Stimulated activated naive CD8-positive, alpha-beta T cell treated with anti-CD3 and anti-CD28 coated beads, Interleukin-15, Interleukin-2, amounts not matched to agents 100 ng/mL and 50 ng/mL, for 24 hours (primary cell): ENCODE measurements at regions not wholly inside any gene's neighbourhood (a gene's known extent, or its start where the extent isn't known, plus 50 kb on each side); places are given as distances from the start of the nearest gene placed in this dataset.

Source experiments
- H3K27ac Mint-ChIP-seq: one replicate; pipeline ENCODE4 v1.8.0; 2021; ENCODE audit warnings: mild to moderate bottlenecking, mixed read lengths
- H3K27me3 Mint-ChIP-seq: one replicate; pipeline ENCODE4 v1.8.0; 2021; ENCODE audit warnings: mixed read lengths
- H3K36me3 Mint-ChIP-seq: one replicate; pipeline ENCODE4 v1.8.0; 2021; ENCODE audit warnings: low read depth, mixed read lengths
- H3K4me1 Mint-ChIP-seq: one replicate; pipeline ENCODE4 v1.8.0; 2021; ENCODE audit warnings: low read depth, mixed read lengths
- H3K4me3 Mint-ChIP-seq: one replicate; pipeline ENCODE4 v1.8.0; 2021; ENCODE audit warnings: mild to moderate bottlenecking, mixed read lengths
- H3K9me3 Mint-ChIP-seq: one replicate; pipeline ENCODE4 v1.8.0; 2021; ENCODE audit warnings: mixed read lengths

DNA sequence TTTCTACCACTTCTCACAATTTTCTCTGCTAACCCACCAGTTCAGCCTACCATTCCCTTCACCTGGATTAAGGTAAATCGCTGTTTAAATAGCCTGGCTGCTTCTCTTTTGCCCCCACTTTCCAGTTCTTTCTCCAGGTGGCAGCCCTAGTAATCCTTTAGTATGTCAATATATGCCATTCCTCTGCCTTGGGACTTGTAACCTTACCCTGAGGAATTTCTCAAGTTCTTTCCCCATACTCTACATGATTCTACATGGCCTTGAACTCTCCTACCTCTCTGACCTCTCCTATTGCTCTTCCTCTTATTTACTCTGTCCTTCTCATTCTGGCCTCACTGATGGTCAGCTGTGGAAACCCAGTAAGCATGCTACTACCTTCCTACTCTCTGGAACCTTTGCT lies 546.0 kb downstream of the PLA2G4A start:
- H3K9me3 Mint-ChIP-seq: no peaks in the 10 kb centered on the region
- H3K27ac Mint-ChIP-seq: no peak overlapping the region
- H3K27me3 Mint-ChIP-seq: no peaks in the 10 kb centered on the region
- no peaks in the 10 kb centered on the region for H3K36me3 Mint-ChIP-seq
- H3K4me1 Mint-ChIP-seq: no peaks in the 10 kb centered on the region
- no peak overlapping the region for H3K4me3 Mint-ChIP-seq

DNA sequence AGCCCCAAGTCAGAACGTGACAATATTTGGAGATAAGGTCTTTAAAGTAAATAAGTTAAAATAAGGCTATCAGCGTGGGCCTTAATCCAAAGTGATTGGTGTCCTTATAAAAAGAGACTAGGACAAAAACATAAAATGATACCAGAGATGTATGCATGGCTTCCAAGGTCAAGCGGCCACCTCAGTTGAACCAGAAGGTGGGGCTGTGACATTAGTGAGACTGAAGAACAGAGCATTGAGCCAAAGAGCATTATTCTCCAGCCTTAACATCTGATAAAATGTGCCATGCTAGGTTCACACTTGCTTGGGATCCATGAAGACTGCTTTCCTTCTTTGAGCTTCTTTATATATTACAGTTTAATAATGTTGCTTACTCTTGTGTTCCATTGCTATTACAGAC lies 554.6 kb downstream of the PLA2G4A start:
- Mint-ChIP-seq H3K36me3 (no peaks in the 10 kb centered on the region), H3K4me3 (no peak overlapping the region), H3K27me3 (no peaks in the 10 kb centered on the region), H3K9me3 (peaks cover 4% of the 10 kb centered on the region), H3K4me1 (no peaks in the 10 kb centered on the region), H3K27ac (no peak overlapping the region)

DNA sequence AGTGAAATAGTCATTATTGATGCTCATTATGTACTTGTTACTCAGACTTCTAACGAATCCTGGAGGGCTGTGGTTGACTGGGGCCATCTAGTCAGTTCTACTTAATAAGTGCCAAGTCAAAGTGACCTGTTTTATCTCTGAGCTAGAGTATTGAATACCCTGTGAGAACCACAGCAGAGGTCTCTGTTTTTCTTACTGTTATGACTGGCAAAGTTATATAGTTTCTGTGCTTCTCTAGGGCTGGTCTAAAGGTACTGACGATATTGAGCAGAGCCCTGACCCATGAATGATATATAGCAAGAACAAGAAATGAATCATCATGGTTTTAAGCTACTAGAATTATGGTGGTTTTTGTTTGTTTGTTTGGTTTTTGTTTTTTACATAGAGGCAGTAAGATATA lies 555.8 kb downstream of the PLA2G4A start:
- Mint-ChIP-seq H3K27me3 (no peaks in the 10 kb centered on the region), H3K4me1 (no peaks in the 10 kb centered on the region), H3K9me3 (peaks cover 4% of the 10 kb centered on the region), H3K27ac (no peak overlapping the region), H3K4me3 (no peak overlapping the region), H3K36me3 (no peaks in the 10 kb centered on the region)

DNA sequence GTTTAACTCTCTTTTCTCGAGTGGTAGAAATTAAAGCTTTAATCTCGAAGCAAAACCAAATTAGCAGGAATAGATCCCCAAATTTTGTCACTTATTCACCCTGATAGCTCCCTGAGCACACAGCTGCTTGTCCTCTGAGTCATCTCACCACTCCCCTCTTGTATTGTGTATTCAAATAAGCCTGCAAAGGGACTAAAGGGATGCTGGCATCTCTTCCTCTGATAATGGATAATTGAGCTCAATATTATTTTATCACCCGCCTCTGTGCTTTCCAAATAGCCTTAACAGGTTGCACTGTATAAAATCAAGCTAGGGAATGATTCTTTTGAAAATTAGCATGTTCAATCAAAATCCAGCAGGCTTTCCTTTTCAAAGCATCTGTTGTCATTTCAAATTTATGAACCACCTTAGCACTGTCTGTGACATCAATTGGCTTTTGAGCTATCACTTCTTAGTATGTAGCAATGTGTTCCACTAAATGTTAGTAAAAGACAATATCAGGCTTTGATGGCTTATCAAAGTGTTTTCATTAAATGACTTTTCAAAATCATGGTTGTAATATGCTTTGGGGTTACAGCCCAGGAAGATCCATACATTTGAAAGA lies 561.6 kb downstream of the PLA2G4A start:
- H3K4me3 Mint-ChIP-seq: no peak overlapping the region
- no peaks in the 10 kb centered on the region for H3K27me3 Mint-ChIP-seq
- H3K27ac Mint-ChIP-seq: no peak overlapping the region
- H3K36me3 Mint-ChIP-seq: no peaks in the 10 kb centered on the region
- H3K9me3 Mint-ChIP-seq: no peaks in the 10 kb centered on the region
- H3K4me1 Mint-ChIP-seq: no peaks in the 10 kb centered on the region

DNA sequence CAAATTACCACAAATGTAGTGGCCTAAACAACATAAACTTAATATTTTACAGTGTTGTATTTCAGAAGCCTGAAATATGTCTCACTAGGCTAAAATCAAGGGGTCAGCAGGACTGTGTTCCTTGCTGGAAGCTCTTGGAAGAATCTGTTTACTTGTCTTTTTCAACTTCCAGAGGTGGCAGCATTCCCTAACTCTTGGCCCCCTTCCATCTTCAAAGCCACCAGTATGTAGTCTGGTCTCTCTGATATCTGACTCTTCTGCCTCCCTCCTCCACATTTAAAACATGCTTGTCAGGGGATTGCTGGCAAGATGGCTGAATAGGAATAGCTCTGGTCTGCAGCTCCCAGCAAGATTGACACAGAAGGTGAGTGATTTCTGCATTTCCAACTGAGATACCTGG lies 567.5 kb downstream of the PLA2G4A start:
- H3K4me1 Mint-ChIP-seq: no peaks in the 10 kb centered on the region
- H3K27ac Mint-ChIP-seq: no peak overlapping the region
- H3K9me3 Mint-ChIP-seq: peaks cover 11% of the 10 kb centered on the region
- no peaks in the 10 kb centered on the region for H3K27me3 Mint-ChIP-seq
- no peak overlapping the region for H3K4me3 Mint-ChIP-seq
- H3K36me3 Mint-ChIP-seq: no peaks in the 10 kb centered on the region

DNA sequence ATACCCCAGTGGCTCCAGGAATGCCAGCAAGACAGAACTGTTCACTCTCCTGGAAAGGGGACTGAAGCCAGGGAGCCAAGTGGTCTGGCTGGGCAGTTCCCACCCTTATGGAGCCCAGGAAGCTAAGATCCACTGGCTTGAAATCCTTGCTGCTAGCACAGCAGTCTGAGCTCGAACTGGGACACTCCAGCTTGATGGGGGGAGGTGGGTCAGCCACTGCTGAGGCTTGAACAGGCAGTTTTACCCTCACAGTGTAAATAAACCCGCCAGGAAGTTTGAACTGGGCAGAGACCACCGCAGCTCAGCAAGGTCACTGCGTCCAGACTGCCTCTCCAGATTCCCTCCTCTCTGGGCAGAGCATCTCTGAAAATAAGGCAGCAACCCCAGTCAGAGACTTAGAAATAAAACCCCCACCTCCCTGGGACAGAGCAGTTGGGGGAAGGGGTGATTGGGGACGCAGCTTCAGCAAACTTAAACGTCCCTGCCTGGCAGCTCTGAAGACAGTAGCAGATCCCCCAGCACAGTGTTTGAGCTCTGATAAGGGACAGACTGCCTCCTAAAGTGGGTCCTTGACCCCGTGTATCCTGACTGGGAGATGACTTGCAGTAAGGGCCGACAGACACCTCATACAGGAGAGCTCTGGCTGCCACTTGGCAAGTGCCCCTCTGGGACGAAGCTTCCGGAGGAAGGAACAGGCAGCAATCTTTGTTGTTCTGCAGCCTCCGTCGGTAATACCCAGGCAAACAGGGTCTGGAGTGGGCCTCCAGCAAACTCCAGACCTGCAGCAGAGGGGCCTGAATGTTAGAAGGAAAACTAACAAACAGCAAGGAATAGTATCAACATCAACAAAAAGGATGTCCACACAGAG lies 568.4 kb downstream of the PLA2G4A start:
- H3K36me3 Mint-ChIP-seq: no peaks in the 10 kb centered on the region
- H3K4me1 Mint-ChIP-seq: no peaks in the 10 kb centered on the region
- no peak overlapping the region for H3K4me3 Mint-ChIP-seq
- peaks cover 11% of the 10 kb centered on the region for H3K9me3 Mint-ChIP-seq
- no peak overlapping the region for H3K27ac Mint-ChIP-seq
- no peaks in the 10 kb centered on the region for H3K27me3 Mint-ChIP-seq

DNA sequence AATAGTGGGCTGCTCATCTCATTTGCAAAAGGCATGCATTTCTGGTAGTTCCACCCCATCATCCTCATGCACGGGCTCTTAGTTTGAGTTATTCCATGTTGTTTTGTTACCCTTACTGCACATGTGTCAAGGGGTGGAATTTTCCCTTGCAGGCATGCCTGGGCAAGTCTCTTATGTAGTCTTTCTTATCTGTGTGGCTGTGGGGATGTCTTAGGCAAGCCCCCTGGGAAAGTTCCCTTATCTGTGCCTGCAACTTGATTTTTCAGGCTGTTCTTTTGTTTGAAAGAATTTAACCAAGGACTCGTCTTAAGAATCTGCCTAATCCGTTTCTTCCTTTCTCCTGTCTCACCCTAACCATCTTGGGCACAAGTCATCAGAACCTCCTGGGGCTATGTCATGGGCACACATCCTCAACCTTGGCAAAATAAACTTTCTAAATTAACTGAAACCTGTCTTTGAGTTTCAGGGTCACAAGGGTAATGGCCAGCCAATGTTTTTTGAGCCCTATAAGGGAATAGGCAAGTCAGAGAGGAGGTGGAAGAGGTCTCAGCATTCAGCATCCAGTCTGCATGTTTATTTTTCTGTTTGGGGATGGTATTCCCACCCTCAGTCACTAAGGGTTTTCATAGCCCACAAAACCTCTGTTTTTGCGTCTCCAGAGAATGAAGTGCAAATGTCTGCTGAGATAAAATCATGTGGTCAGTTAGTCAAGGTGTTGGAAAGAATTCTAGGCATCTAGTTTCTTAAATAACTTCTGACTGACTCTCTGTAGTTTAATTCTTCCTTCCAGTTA lies 579.7 kb downstream of the PLA2G4A start:
- H3K4me1 Mint-ChIP-seq: no peaks in the 10 kb centered on the region
- H3K4me3 Mint-ChIP-seq: no peak overlapping the region
- no peaks in the 10 kb centered on the region for H3K36me3 Mint-ChIP-seq
- H3K27me3 Mint-ChIP-seq: no peaks in the 10 kb centered on the region
- no peak overlapping the region for H3K27ac Mint-ChIP-seq
- H3K9me3 Mint-ChIP-seq: no peaks in the 10 kb centered on the region

DNA sequence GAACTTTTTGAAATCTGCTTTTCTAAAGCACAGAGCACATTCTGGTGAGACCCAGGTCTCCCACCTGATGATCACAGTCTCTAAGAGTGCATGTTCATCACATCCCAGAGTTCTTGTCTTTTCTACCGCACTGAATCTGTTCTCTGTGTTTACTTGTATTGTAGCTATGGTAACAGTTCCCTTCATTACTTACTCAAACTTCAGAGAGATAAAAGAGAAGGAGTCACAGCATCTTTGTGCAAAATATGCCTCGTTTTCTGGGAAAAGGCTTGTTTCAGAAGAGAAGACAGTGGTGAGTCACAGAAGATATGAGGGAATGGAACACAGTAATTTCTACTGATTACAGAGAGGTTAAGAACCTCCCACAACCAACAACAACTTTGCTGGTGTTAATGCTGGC lies 580.6 kb downstream of the PLA2G4A start:
- H3K4me3 Mint-ChIP-seq: no peak overlapping the region
- no peak overlapping the region for H3K27ac Mint-ChIP-seq
- H3K27me3 Mint-ChIP-seq: no peaks in the 10 kb centered on the region
- no peaks in the 10 kb centered on the region for H3K36me3 Mint-ChIP-seq
- H3K4me1 Mint-ChIP-seq: no peaks in the 10 kb centered on the region
- H3K9me3 Mint-ChIP-seq: no peaks in the 10 kb centered on the region

DNA sequence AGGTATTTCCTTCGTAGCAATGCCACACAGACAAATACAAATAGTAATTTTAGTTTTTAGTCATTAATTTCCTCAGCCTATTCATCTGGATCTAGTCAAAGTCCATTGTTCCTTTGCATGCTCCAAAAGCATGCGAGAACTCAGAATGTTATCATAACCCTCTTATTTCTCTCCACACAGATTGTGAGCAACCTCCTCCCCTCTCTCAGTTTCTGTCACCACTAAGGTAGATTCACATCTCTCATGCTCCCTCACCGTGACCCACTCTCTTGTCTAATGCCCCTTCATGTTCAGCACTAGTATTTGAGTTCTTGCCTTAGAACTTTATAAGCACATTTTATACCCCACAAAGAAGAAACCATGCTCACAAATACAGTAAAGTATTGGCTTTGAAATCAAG lies 582.4 kb downstream of the PLA2G4A start:
- Mint-ChIP-seq H3K27me3 (no peaks in the 10 kb centered on the region), H3K4me1 (no peaks in the 10 kb centered on the region), H3K9me3 (no peaks in the 10 kb centered on the region), H3K27ac (no peak overlapping the region), H3K4me3 (no peak overlapping the region), H3K36me3 (no peaks in the 10 kb centered on the region)

DNA sequence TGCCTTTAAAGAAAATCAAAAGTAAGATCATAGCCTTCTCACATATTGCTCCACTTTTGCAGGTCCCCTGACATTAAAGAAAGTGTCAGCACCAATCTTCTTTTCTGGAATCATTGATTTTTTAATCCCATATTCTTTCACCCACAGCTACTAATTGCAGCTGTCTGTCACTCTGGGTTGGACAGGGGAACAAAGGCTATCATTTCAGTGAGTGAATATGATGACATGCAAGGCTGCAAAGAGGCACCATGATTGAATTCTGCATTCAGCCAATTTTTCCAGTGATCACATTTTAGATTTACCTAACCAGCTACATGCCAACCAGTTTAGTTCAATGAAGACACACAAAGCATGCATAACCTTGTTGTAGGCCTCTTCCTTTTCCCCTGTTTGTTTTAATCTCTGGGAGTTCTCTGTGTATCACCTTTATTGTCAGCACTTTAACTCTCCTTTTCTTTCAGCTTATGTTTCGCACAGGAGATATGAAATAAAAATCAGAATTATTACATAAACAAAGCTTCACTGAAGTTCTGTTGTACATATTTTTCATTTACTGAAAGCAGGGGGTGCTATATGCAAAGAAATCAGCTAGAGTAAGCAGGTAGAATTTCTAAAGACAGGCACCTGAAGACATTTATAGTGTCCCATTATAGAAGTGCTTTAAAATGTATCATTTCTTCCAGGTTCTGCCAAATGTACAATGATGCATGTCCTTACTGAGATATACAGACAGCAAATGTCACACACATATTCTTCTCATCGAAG lies 584.8 kb downstream of the PLA2G4A start:
- H3K27me3 Mint-ChIP-seq: no peaks in the 10 kb centered on the region
- no peak overlapping the region for H3K4me3 Mint-ChIP-seq
- peaks cover 4% of the 10 kb centered on the region for H3K9me3 Mint-ChIP-seq
- H3K4me1 Mint-ChIP-seq: no peaks in the 10 kb centered on the region
- no peaks in the 10 kb centered on the region for H3K36me3 Mint-ChIP-seq
- no peak overlapping the region for H3K27ac Mint-ChIP-seq

DNA sequence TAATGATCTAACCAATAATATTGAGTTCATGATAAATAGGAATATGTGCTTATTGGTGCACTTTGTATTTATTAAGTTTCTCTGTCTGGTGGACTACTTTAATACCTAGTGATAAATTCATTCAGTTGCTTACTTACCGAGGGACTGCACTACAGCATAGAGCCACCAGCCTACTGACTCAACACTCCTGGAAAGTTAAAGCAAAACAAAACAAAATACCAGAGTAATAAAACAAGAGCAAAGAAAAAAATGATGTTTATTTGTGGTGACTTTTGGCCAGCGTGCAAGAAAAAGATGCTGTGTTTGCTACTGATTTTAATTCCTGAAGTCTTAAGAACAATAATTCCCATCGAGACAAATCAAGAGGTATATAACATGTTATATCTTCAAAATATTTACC lies 586.3 kb downstream of the PLA2G4A start:
- H3K27me3 Mint-ChIP-seq: no peaks in the 10 kb centered on the region
- H3K4me3 Mint-ChIP-seq: no peak overlapping the region
- H3K4me1 Mint-ChIP-seq: no peaks in the 10 kb centered on the region
- peaks cover 4% of the 10 kb centered on the region for H3K9me3 Mint-ChIP-seq
- no peak overlapping the region for H3K27ac Mint-ChIP-seq
- no peaks in the 10 kb centered on the region for H3K36me3 Mint-ChIP-seq

DNA sequence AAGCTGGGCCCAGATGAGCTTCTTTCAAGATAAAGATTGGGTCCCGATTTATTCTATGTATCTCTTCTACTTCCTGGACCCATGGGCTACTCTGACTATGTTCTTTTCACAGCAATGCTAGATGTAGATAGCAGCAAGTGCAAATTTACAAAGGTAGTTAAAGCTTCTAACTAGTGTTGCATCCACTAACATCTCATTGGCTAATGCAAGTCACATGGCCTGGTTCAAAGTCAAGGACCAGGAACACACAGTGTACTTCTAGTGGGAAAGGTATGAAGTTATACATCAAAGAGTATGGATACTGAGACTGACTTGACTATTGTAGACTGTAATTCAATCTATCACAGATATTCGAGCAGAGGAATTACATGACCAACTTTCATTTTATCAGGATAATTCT lies 588.8 kb downstream of the PLA2G4A start:
- Mint-ChIP-seq H3K4me1 (no peaks in the 10 kb centered on the region), H3K36me3 (no peaks in the 10 kb centered on the region), H3K4me3 (no peak overlapping the region), H3K27me3 (no peaks in the 10 kb centered on the region), H3K9me3 (peaks cover 4% of the 10 kb centered on the region), H3K27ac (no peak overlapping the region)

DNA sequence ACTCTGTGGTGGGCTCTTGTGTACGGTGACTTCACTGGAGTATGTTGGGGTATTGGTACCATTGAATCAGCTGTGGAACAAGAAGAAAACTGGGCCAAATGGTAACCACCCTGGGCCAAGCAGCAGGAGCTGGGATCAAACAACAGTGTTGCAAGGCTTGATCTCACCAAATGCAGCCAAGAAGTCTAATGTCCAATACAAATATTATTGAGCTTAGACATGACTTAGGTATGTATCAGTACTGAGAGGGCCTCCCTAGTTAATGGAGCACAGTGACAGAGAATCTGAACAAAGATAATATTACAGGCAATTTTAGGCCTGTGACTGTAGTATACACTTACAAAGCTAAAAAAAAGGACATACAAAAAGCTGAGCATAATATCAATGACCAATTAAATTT lies 604.8 kb downstream of the PLA2G4A start:
- Mint-ChIP-seq H3K4me3 (no peak overlapping the region), H3K9me3 (no peaks in the 10 kb centered on the region), H3K27me3 (no peaks in the 10 kb centered on the region), H3K36me3 (no peaks in the 10 kb centered on the region), H3K4me1 (no peaks in the 10 kb centered on the region), H3K27ac (no peak overlapping the region)

DNA sequence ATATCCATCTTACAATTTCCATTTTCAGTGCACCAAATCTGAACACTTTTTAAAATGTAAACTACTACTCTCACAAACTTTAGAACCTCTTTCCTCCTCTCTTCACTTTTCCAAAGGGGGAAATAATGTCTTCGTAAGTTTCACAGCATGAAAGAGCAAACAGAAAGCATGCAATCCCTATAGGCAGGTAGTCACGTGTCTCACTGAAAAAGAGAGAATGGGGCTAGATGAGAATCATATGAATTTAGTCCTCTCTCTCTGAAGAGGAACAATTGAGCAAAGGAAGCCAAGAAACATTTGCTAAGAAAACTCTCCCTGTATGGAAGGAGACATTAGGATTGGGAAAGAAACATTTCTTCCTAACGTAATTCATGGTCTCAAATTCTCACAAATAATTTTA lies 613.9 kb downstream of the PLA2G4A start:
- H3K4me3 Mint-ChIP-seq: no peak overlapping the region
- no peaks in the 10 kb centered on the region for H3K36me3 Mint-ChIP-seq
- H3K27me3 Mint-ChIP-seq: no peaks in the 10 kb centered on the region
- H3K27ac Mint-ChIP-seq: no peak overlapping the region
- H3K9me3 Mint-ChIP-seq: peaks cover 3% of the 10 kb centered on the region
- no peaks in the 10 kb centered on the region for H3K4me1 Mint-ChIP-seq

DNA sequence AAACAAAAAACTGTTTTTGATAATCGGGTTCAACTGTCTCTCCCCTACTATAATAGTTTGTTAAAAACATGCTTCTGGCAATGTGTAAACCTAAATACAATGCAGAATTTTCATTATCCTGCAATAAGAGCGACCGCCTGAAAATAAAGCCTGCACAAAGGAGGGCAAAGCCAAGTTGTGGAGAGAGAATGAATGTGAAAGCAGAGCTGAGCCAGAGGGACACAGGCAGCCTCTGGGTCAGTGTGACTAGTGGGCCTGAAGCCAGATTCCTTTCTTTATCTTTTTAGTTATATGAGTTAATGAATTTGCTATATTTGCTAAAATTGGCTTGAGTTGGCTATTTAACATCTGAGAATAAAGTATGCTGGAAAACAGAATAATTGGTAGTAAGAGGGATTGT lies 615.2 kb downstream of the PLA2G4A start:
- no peaks in the 10 kb centered on the region for H3K4me1 Mint-ChIP-seq
- H3K4me3 Mint-ChIP-seq: no peak overlapping the region
- H3K36me3 Mint-ChIP-seq: no peaks in the 10 kb centered on the region
- peaks cover 3% of the 10 kb centered on the region for H3K9me3 Mint-ChIP-seq
- no peak overlapping the region for H3K27ac Mint-ChIP-seq
- H3K27me3 Mint-ChIP-seq: no peaks in the 10 kb centered on the region
